Smooth muscle cell (in vitro differentiated cells): ENCODE measurements at regions not wholly inside any gene's neighbourhood (a gene's known extent, or its start where the extent isn't known, plus 50 kb on each side); places are given as distances from the start of the nearest gene placed in this dataset.
A peak's percentile ranks its signal among the peaks of the same experiment; 100 is the strongest.

Source experiments
- DNase-seq: peaks from one replicate; lab custom pipeline; 2025; ENCODE audit not compliant: unreplicated experiment; lab: John Stamatoyannopoulos, UW
- H2AFZ ChIP-seq: fragments of 200-600 bp; sonication (generic); 2 replicates; pipeline ENCODE4 v1.6.0; 2016; ENCODE audit warnings: antibody characterized with exemption, low read depth, mild to moderate bottlenecking
- H3F3A ChIP-seq: fragments of 200-600 bp; sonication (generic); 2 replicates; pipeline ENCODE4 v1.6.0; 2017; ENCODE audit warnings: antibody characterized with exemption, low read depth
- H3K27ac ChIP-seq: fragments of 200-600 bp; sonication (generic); 2 replicates; pipeline ENCODE4 v1.5.1; 2016; ENCODE audit warnings: low read depth, mild to moderate bottlenecking
- H3K27me3 ChIP-seq: fragments of 200-600 bp; sonication (generic); 2 replicates; pipeline ENCODE4 v1.6.1; 2016; ENCODE audit warnings: low read depth, mild to moderate bottlenecking
- H3K36me3 ChIP-seq: fragments of 200-600 bp; sonication (generic); 2 replicates; pipeline ENCODE4 v1.5.1; 2016; ENCODE audit warnings: low read depth
- H3K4me1 ChIP-seq: fragments of 200-600 bp; sonication (generic); 2 replicates; pipeline ENCODE4 v1.5.1; 2016; ENCODE audit warnings: low read depth
- H3K4me2 ChIP-seq: fragments of 200-600 bp; sonication (generic); 2 replicates; pipeline ENCODE4 v1.6.0; 2016; ENCODE audit warnings: mild to moderate bottlenecking
- H3K4me3 ChIP-seq: fragments of 200-600 bp; sonication (generic); 2 replicates; pipeline ENCODE4 v1.5.1; 2016; ENCODE audit warnings: mild to moderate bottlenecking
- H3K79me2 ChIP-seq: fragments of 200-600 bp; sonication (generic); 2 replicates; pipeline ENCODE4 v1.6.0; 2016; ENCODE audit warnings: low read depth, mild to moderate bottlenecking
- H3K9ac ChIP-seq: fragments of 200-600 bp; sonication (generic); 2 replicates; pipeline ENCODE4 v1.6.0; 2016; ENCODE audit warnings: low read depth
- H3K9me3 ChIP-seq: fragments of 200-600 bp; sonication (generic); replicated peaks from 2 replicates; pipeline ENCODE4 v1.5.1; 2016; ENCODE audit warnings: low read depth
- H4K20me1 ChIP-seq: fragments of 200-600 bp; sonication (generic); 2 replicates; pipeline ENCODE4 v1.6.0; 2016; ENCODE audit warnings: low read depth
- WGBS: methylation state at CpG from one replicate; pipeline ENCODE4 v1.1.7; 2016; ENCODE audit warnings: low lambda C conversion rate; 5-methylcytosine and 5-hydroxymethylcytosine counted together
- TF ChIP-seq, protein P1 (sequence below): fragments of 200-600 bp; sonication (generic); IDR thresholded peaks from 2 replicates; pipeline ENCODE4 v1.5.1; 2017; ENCODE audit warnings: borderline replicate concordance, mild to moderate bottlenecking, antibody characterized with exemption; ENCODE audit not compliant: insufficient read depth, poor library complexity, severe bottlenecking

DNA sequence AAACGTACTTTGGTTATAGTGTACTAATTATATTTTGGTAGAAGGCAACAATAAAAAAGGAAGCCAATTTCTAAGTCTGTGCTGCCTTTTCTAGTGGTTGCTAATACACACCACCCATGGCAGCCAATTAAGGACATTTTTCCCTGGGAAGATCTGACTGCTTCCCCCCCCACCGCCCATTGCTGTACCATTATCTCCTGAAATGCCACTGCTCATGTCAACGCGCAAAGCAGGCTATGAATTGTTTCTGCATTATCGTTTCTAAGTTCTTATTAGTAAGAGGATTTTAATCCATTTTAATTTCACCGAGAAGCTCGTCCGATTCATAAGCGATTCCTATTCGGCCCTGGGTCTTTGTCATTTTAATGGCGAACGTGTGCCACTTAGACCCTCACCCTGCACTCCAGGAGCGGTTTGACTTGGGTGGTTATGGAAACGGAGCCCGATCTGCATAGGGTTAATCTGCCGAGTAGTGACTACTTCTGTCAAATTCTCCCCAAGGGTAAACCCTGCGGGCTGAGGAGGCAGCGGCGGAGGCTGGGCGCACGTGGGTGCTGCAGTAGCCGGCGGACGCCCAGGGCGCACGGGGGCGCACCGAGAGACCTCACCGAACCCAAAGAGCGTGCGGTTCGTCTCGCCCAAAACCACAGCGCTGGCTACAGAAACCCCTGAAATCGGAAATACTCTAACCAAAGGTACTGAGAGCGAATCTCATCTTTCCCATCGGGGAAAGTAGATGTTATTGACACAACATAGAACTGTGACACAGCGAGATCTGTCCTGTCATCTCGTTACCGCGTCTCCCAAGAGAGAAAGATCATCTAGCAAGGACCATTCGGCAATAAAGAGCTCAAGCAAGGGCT is 55.8 kb upstream of the SHC3 start:
- Histone ChIP-seq H3K4me2 (peak overlapping the region; percentile 85), H3K36me3 (no peaks in the 10 kb centered on the region), H3K27ac (no peak overlapping the region), H3K4me3 (peak overlapping the region; percentile 47), H3K79me2 (no peaks in the 10 kb centered on the region), H3K4me1 (peaks cover 12% of the 10 kb centered on the region), H4K20me1 (no peaks in the 10 kb centered on the region), H3K9me3 (no peaks in the 10 kb centered on the region), H2AFZ (peak overlapping the region; percentile 23), H3K9ac (no peak overlapping the region), H3K27me3 (peaks cover 52% of the 10 kb centered on the region), H3F3A (no peaks in the 10 kb centered on the region)
- TF ChIP-seq, protein P1, sequence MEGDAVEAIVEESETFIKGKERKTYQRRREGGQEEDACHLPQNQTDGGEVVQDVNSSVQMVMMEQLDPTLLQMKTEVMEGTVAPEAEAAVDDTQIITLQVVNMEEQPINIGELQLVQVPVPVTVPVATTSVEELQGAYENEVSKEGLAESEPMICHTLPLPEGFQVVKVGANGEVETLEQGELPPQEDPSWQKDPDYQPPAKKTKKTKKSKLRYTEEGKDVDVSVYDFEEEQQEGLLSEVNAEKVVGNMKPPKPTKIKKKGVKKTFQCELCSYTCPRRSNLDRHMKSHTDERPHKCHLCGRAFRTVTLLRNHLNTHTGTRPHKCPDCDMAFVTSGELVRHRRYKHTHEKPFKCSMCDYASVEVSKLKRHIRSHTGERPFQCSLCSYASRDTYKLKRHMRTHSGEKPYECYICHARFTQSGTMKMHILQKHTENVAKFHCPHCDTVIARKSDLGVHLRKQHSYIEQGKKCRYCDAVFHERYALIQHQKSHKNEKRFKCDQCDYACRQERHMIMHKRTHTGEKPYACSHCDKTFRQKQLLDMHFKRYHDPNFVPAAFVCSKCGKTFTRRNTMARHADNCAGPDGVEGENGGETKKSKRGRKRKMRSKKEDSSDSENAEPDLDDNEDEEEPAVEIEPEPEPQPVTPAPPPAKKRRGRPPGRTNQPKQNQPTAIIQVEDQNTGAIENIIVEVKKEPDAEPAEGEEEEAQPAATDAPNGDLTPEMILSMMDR: no peak
- WGBS: 20% methylated on average over 42 of the region's 42 CpGs
- no peak for DNase-seq

- Histone ChIP-seq H3K36me3 (no peaks in the 10 kb centered on the region), H3K27me3 (peaks cover 52% of the 10 kb centered on the region), H3K4me1 (peaks cover 12% of the 10 kb centered on the region), H3K9ac (no peak overlapping the region), H4K20me1 (no peaks in the 10 kb centered on the region), H3K4me2 (no peak overlapping the region), H3K27ac (no peak overlapping the region), H3K4me3 (no peak overlapping the region), H3K9me3 (no peaks in the 10 kb centered on the region), H2AFZ (no peak overlapping the region), H3F3A (no peaks in the 10 kb centered on the region), H3K79me2 (no peaks in the 10 kb centered on the region)
- 56% methylated on average over 6 of the region's 6 CpGs for WGBS
- TF ChIP-seq, protein P1: no peak
- DNase-seq: no peak
These were observed 58.4 kb upstream of the SHC3 start for GRCh38 chr9:89236955-89237573.

DNA sequence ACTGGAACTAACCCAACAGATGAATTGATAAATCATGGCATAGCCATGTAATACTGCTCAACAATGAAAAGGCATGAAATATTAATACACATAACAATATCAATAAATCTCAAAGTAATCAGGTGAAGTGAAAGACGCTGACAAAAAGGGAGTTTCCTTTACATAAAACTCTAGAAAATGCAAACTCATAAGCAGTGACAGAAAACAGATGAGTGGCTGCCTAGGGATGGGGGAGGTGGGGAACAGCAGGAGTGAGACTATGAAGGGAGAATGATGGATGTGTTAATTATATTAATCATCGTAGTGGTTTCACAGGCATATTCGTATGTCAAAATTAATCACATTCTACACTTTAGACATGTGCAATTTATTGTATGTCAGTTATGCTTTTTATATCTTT is 59.8 kb upstream of the SHC3 start:
- no peaks in the 10 kb centered on the region for H3F3A ChIP-seq
- H2AFZ ChIP-seq: no peak overlapping the region
- no peak for DNase-seq
- WGBS: 87% methylated on average over 3 of the region's 3 CpGs
- H4K20me1 ChIP-seq: no peaks in the 10 kb centered on the region
- H3K4me1 ChIP-seq: peaks cover 12% of the 10 kb centered on the region
- H3K79me2 ChIP-seq: no peaks in the 10 kb centered on the region
- peaks cover 40% of the 10 kb centered on the region for H3K27me3 ChIP-seq
- TF ChIP-seq, protein P1: no peak
- H3K4me2 ChIP-seq: no peak overlapping the region
- H3K27ac ChIP-seq: no peak overlapping the region
- H3K36me3 ChIP-seq: no peaks in the 10 kb centered on the region
- no peaks in the 10 kb centered on the region for H3K9me3 ChIP-seq
- no peak overlapping the region for H3K4me3 ChIP-seq
- no peak overlapping the region for H3K9ac ChIP-seq
